Spinal cord (tissue), 9 donors: ENCODE measurements at regions not wholly inside any gene's neighbourhood (a gene's known extent, or its start where the extent isn't known, plus 50 kb on each side); places are given as distances from the start of the nearest gene placed in this dataset.
A peak's percentile ranks its signal among the peaks of the same experiment; 100 is the strongest.

ENCODE experiments used
- DNase-seq, 6 donors: peaks; one replicate each; pipeline versions ENCODE4 v3.0.0 to v3.0.0-alpha.2; 2013 to 2015; ENCODE audit warnings: low spot score in 6 of 6, low read depth in 4 of 6
- H3K27ac ChIP-seq: one replicate; pipeline ENCODE4 v1.5.1; 2013; ENCODE audit warnings: low read depth, low read length, control low read depth
- H3K27me3 ChIP-seq: one replicate; pipeline ENCODE4 v1.6.1; 2013; ENCODE audit warnings: low read length; ENCODE audit not compliant: control insufficient read depth, insufficient read depth
- H3K36me3 ChIP-seq: one replicate; pipeline ENCODE4 v1.6.1; 2013; ENCODE audit warnings: low read length; ENCODE audit not compliant: control insufficient read depth, insufficient read depth
- H3K4me1 ChIP-seq: one replicate; pipeline ENCODE4 v1.6.1; 2013; ENCODE audit warnings: low read length; ENCODE audit not compliant: control insufficient read depth, insufficient read depth
- H3K4me3 ChIP-seq: one replicate; pipeline ENCODE4 v1.5.1; 2013; ENCODE audit warnings: low read depth, low read length, control low read depth
- H3K9me3 ChIP-seq: one replicate; pipeline ENCODE4 v1.6.1; 2013; ENCODE audit warnings: low read length; ENCODE audit not compliant: control insufficient read depth, insufficient read depth
- WGBS: methylation state at CpG from one replicate; pipeline ENCODE4 v1.1.5; 2013; ENCODE audit warnings: missing lambda C conversion rate; ENCODE audit not compliant: insufficient coverage; 5-methylcytosine and 5-hydroxymethylcytosine counted together
- donor health status: healthy.

- Histone ChIP-seq H3K36me3 (no peaks in the 10 kb centered on the region), H3K27me3 (no peaks in the 10 kb centered on the region), H3K4me1 (no peaks in the 10 kb centered on the region), H3K9me3 (no peaks in the 10 kb centered on the region), H3K4me3 (no peak overlapping the region), H3K27ac (no peak overlapping the region)
- peak in 1 of 6 donors; percentile 61 for DNase-seq
Measured at GRCh38 chr1:80385650-80386049, 1379.1 kb upstream of the ADGRL4 start.

GRCh38 chr1:80384959-80385358, 1378.4 kb upstream of the ADGRL4 start:
- Histone ChIP-seq H3K27ac (no peak overlapping the region), H3K27me3 (no peaks in the 10 kb centered on the region), H3K9me3 (no peaks in the 10 kb centered on the region), H3K4me1 (no peaks in the 10 kb centered on the region), H3K36me3 (no peaks in the 10 kb centered on the region), H3K4me3 (no peak overlapping the region)
- DNase-seq = no peak

GRCh38 chr1:80384083-80384830, 1377.7 kb upstream of the ADGRL4 start:
- H3K9me3 ChIP-seq = no peaks in the 10 kb centered on the region
- no peak for DNase-seq
- no peaks in the 10 kb centered on the region for H3K36me3 ChIP-seq
- no peaks in the 10 kb centered on the region for H3K4me1 ChIP-seq
- H3K27ac ChIP-seq = no peak overlapping the region
- H3K4me3 ChIP-seq = no peak overlapping the region
- H3K27me3 ChIP-seq = no peaks in the 10 kb centered on the region
- WGBS = no CpG with 5 or more reads among the region's 1 CpG

GRCh38 chr1:80375662-80376061, 1369.1 kb upstream of the ADGRL4 start:
- Histone ChIP-seq H3K9me3 (no peaks in the 10 kb centered on the region), H3K4me1 (no peaks in the 10 kb centered on the region), H3K4me3 (no peak overlapping the region), H3K36me3 (no peaks in the 10 kb centered on the region), H3K27ac (no peak overlapping the region), H3K27me3 (no peaks in the 10 kb centered on the region)
- DNase-seq = no peak

GRCh38 chr1:80375109-80375508, 1368.6 kb upstream of the ADGRL4 start:
- DNase-seq = no peak
- Histone ChIP-seq H3K9me3 (no peaks in the 10 kb centered on the region), H3K27me3 (no peaks in the 10 kb centered on the region), H3K4me3 (no peak overlapping the region), H3K27ac (no peak overlapping the region), H3K36me3 (no peaks in the 10 kb centered on the region), H3K4me1 (no peaks in the 10 kb centered on the region)
- WGBS = no CpG with 5 or more reads among the region's 1 CpG

- H3K27me3 ChIP-seq = no peaks in the 10 kb centered on the region
- no CpG with 5 or more reads among the region's 3 CpGs for WGBS
- no peak for DNase-seq
- H3K36me3 ChIP-seq = no peaks in the 10 kb centered on the region
- no peak overlapping the region for H3K4me3 ChIP-seq
- no peaks in the 10 kb centered on the region for H3K4me1 ChIP-seq
- no peaks in the 10 kb centered on the region for H3K9me3 ChIP-seq
- no peak overlapping the region for H3K27ac ChIP-seq
Measured at GRCh38 chr1:80369780-80370179, 1363.2 kb upstream of the ADGRL4 start.

- Histone ChIP-seq H3K27ac (no peak overlapping the region), H3K4me3 (no peak overlapping the region), H3K4me1 (no peaks in the 10 kb centered on the region), H3K27me3 (no peaks in the 10 kb centered on the region), H3K9me3 (no peaks in the 10 kb centered on the region), H3K36me3 (no peaks in the 10 kb centered on the region)
- WGBS = no CpG with 5 or more reads among the region's 3 CpGs
- no peak for DNase-seq
Measured at GRCh38 chr1:80367058-80367457, 1360.5 kb upstream of the ADGRL4 start.

GRCh38 chr1:80365359-80366021, 1359.0 kb upstream of the ADGRL4 start:
- Histone ChIP-seq H3K4me3 (no peak overlapping the region), H3K36me3 (no peaks in the 10 kb centered on the region), H3K4me1 (no peaks in the 10 kb centered on the region), H3K27me3 (no peaks in the 10 kb centered on the region), H3K27ac (no peak overlapping the region), H3K9me3 (no peaks in the 10 kb centered on the region)
- WGBS = no CpG with 5 or more reads among the region's 5 CpGs
- DNase-seq = peak in 1 of 6 donors; percentile 37

GRCh38 chr1:80363689-80364475, 1357.4 kb upstream of the ADGRL4 start:
- Histone ChIP-seq H3K36me3 (no peaks in the 10 kb centered on the region), H3K4me3 (no peak overlapping the region), H3K27me3 (no peaks in the 10 kb centered on the region), H3K4me1 (no peaks in the 10 kb centered on the region), H3K27ac (no peak overlapping the region), H3K9me3 (no peaks in the 10 kb centered on the region)
- DNase-seq = no peak
- WGBS = no CpG with 5 or more reads among the region's 5 CpGs
